ENCODE measurements at regions not wholly inside any gene's neighbourhood (a gene's known extent, or its start where the extent isn't known, plus 50 kb on each side); places are given as distances from the start of the nearest gene placed in this dataset.
"Not testable (repeated sequence)": the region's sequence is repeated elsewhere in the genome, so short reads cannot be mapped to it uniquely, and the experiment has no call there.

GRCh38 chr2:167582619-167583018, 664.8 kb downstream of the STK39 start:
- DNase-seq (ENCODE audit: low spot score) = no peak

- no peak for DNase-seq (ENCODE audit: low spot score)
These were observed 665.3 kb downstream of the STK39 start for GRCh38 chr2:167581961-167582574.

- no peak for DNase-seq (ENCODE audit: low spot score)
These were observed 667.6 kb downstream of the STK39 start for GRCh38 chr2:167579826-167580225.

- DNase-seq (ENCODE audit: low spot score) = no peak
These were observed 672.1 kb downstream of the STK39 start for GRCh38 chr2:167575276-167575675.

- DNase-seq (ENCODE audit: low spot score) = no peak
These were observed 674.3 kb downstream of the STK39 start for GRCh38 chr2:167572883-167573619.

GRCh38 chr2:167570370-167570769, 677.0 kb downstream of the STK39 start:
- DNase-seq (ENCODE audit: low spot score) = no peak

GRCh38 chr2:167563885-167564619, 675.8 kb downstream of the XIRP2 start:
- not testable (repeated sequence) for DNase-seq (ENCODE audit: low spot score)

GRCh38 chr2:167558272-167558991, 670.2 kb downstream of the XIRP2 start:
- DNase-seq (ENCODE audit: low spot score) = not testable (repeated sequence)

GRCh38 chr2:167555098-167555720, 666.9 kb downstream of the XIRP2 start:
- DNase-seq (ENCODE audit: low spot score) = no peak

- no peak for DNase-seq (ENCODE audit: low spot score)
These were observed 665.4 kb downstream of the XIRP2 start for GRCh38 chr2:167553635-167554034.

GRCh38 chr2:167551416-167551815, 663.1 kb downstream of the XIRP2 start:
- DNase-seq (ENCODE audit: low spot score) = no peak

GRCh38 chr2:167550448-167550847, 662.2 kb downstream of the XIRP2 start:
- DNase-seq (ENCODE audit: low spot score) = peak; percentile 40

- no peak for DNase-seq (ENCODE audit: low spot score)
These were observed 660.1 kb downstream of the XIRP2 start for GRCh38 chr2:167548396-167548795.

- no peak for DNase-seq (ENCODE audit: low spot score)
These were observed 656.3 kb downstream of the XIRP2 start for GRCh38 chr2:167544602-167545001.

- no peak for DNase-seq (ENCODE audit: low spot score)
These were observed 655.4 kb downstream of the XIRP2 start for GRCh38 chr2:167543721-167544120.

GRCh38 chr2:167537743-167538142, 649.5 kb downstream of the XIRP2 start:
- DNase-seq (ENCODE audit: low spot score) = no peak

GRCh38 chr2:167534443-167534842, 646.2 kb downstream of the XIRP2 start:
- no peak for DNase-seq (ENCODE audit: low spot score)

- no peak for DNase-seq (ENCODE audit: low spot score)
These were observed 636.5 kb downstream of the XIRP2 start for GRCh38 chr2:167524786-167525185.

- no peak for DNase-seq (ENCODE audit: low spot score)
These were observed 621.9 kb downstream of the XIRP2 start for GRCh38 chr2:167510071-167510759.

- DNase-seq (ENCODE audit: low spot score) = no peak
These were observed 621.3 kb downstream of the XIRP2 start for GRCh38 chr2:167509586-167509985.

GRCh38 chr2:167508709-167509108, 620.4 kb downstream of the XIRP2 start:
- no peak for DNase-seq (ENCODE audit: low spot score)

Measured in RKO (cell line).